GM21390 (cell line): ENCODE measurements at regions not wholly inside any gene's neighbourhood (a gene's known extent, or its start where the extent isn't known, plus 50 kb on each side); places are given as distances from the start of the nearest gene placed in this dataset.

Experiments
- ATAC-seq: cut with Tn5 transposase; IDR thresholded peaks from one replicate; pipeline ENCODE4 v1.9.1; 2021; ENCODE audit not compliant: unreplicated experiment

GRCh38 chr13:108156749-108157148 is 58.6 kb downstream of the LIG4 start:
- ATAC-seq: no peak

GRCh38 chr13:108155185-108156106 is 59.9 kb downstream of the LIG4 start:
- ATAC-seq: peak; percentile 77

GRCh38 chr13:108154421-108154858 is 60.9 kb downstream of the LIG4 start:
- ATAC-seq: no peak

GRCh38 chr13:108146642-108147041 is 68.7 kb downstream of the LIG4 start:
- no peak for ATAC-seq

GRCh38 chr13:108142702-108143436 is 72.5 kb downstream of the LIG4 start:
- no peak for ATAC-seq

- no peak for ATAC-seq
These were observed 78.2 kb downstream of the LIG4 start for GRCh38 chr13:108137176-108137575.

- ATAC-seq: no peak
These were observed 87.9 kb downstream of the LIG4 start for GRCh38 chr13:108127406-108127805.

GRCh38 chr13:108126056-108126455 is 89.3 kb downstream of the LIG4 start:
- no peak for ATAC-seq

GRCh38 chr13:108121406-108121805 is 93.9 kb downstream of the LIG4 start:
- ATAC-seq: no peak

GRCh38 chr13:108120856-108121255 is 94.5 kb downstream of the LIG4 start:
- ATAC-seq: no peak

GRCh38 chr13:108120302-108120701 is 95.0 kb downstream of the LIG4 start:
- no peak for ATAC-seq

GRCh38 chr13:108115738-108116137 is 99.6 kb downstream of the LIG4 start:
- ATAC-seq: no peak

- ATAC-seq: no peak
These were observed 101.9 kb downstream of the LIG4 start for GRCh38 chr13:108113407-108113806.

GRCh38 chr13:108104736-108105135 is 110.6 kb downstream of the LIG4 start:
- peak; percentile 51 for ATAC-seq

- no peak for ATAC-seq
These were observed 112.6 kb downstream of the LIG4 start for GRCh38 chr13:108102771-108103170.

GRCh38 chr13:108096301-108096915 is 118.9 kb downstream of the LIG4 start:
- no peak for ATAC-seq

- no peak for ATAC-seq
These were observed 120.3 kb downstream of the LIG4 start for GRCh38 chr13:108095036-108095435.

GRCh38 chr13:108093616-108094015 is 121.7 kb downstream of the LIG4 start:
- no peak for ATAC-seq

- no peak for ATAC-seq
These were observed 127.5 kb downstream of the LIG4 start for GRCh38 chr13:108087810-108088209.

- peak; percentile 43 for ATAC-seq
These were observed 128.7 kb downstream of the LIG4 start for GRCh38 chr13:108086678-108087077.

- ATAC-seq: no peak
These were observed 130.5 kb downstream of the LIG4 start for GRCh38 chr13:108084840-108085239.

- ATAC-seq: no peak
These were observed 132.3 kb downstream of the LIG4 start for GRCh38 chr13:108083056-108083455.
